ENCODE measurements at regions not wholly inside any gene's neighbourhood (a gene's known extent, or its start where the extent isn't known, plus 50 kb on each side); places are given as distances from the start of the nearest gene placed in this dataset.

DNA sequence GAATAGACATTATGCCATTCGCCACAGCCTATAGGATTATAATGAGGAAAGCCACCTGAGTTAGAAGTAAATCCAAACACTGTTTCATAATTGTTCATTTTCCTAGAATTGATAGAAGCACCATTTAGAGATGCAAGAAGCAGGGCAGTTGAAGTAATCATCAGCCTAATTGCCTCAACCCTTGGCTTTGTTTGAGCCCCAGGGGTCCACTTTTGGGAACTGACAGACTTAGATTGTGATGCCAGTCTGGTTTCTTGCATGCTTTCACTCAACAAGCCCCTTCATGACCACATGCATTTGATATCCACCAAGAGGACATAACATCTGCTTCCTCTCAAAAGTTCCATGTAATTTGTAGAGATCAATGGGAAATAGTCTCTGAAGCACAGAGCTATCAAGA, 97.2 kb upstream of the COL8A1 start:
- no peak for DNase-seq

DNA sequence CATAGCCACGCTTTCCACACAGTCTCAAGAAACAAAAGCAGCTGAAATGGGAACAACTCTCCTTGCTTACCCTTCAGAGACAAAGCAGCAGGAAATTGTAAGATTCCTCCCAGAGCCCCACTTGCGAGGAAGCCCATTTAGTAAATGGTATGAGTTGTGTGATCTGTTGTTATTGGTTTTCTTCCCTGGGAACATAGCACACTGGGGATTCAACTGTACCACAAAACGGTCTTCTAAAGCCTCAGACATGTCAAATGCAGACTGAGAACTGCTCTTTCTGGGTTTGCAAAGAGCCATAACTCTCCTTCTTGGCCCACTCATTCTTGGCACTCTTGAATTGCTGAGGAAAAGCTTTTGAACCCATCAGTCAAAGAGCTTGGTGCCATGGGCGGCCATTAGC, 101.0 kb upstream of the COL8A1 start:
- DNase-seq, result no peak

GRCh38 chr3:99536555-99537314, 101.7 kb upstream of the COL8A1 start:
- DNase-seq, result no peak

DNA sequence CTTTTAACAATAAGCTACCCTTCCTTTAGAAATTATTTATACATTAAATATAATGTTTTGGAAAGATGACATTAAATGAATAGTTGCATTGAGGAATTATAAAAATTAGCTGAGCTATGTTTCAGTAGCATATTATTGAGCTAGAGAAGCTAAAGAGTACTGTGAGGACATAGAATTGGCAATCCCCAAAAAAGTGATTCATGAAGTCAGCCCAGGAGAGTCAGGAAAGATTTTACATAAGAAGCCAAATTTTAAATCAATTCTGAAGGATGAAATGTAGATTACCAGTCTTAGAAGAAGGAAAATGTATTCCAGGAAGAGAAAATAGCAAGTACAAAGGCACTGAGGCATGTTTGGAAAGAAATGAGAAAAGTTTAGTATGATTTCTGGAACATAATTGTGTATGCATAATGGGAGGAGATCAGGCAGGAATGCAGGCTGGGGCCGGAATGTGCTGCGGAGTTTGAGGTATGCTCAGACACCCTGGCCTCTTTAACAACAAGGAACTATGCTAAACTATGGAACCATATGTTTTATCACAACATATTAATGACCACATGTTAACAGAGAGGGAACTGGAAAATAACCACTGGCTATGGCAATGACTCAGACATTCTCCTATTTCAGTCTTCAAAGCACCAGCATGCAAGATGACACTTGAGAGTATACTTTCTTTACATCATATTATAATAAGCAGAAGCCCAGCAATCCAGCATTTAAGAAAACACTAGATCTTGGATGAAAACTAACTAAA, 103.3 kb upstream of the COL8A1 start:
- DNase-seq, result no peak

GRCh38 chr3:99532246-99532645, 106.1 kb upstream of the COL8A1 start:
- DNase-seq, result peak; percentile 36

- DNase-seq, result no peak
Observed at GRCh38 chr3:99529265-99529664, 109.1 kb upstream of the COL8A1 start.

GRCh38 chr3:99526921-99527320, 111.5 kb upstream of the COL8A1 start:
- no peak for DNase-seq

DNA sequence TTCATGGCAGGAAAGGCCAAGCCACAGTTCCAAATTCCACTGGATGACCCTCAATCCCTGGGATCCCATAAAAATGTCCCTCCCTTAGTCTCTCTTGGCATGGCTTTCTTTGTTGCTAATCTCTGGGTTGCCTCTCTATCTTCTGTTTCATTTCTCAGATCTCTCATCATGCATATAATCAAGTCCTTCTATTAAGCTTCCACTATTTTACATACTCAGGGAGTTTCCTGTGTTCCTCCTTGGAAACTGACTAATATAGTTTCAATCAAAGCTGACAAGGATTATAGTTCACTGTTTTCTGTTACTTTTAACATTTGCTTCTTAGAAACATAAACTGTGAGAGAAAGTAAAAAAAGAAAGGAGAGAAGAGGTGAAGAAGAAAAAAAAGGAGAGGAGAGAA, 113.8 kb upstream of the COL8A1 start:
- DNase-seq, result no peak

GRCh38 chr3:99523431-99524127, 114.8 kb upstream of the COL8A1 start:
- no peak for DNase-seq

DNA sequence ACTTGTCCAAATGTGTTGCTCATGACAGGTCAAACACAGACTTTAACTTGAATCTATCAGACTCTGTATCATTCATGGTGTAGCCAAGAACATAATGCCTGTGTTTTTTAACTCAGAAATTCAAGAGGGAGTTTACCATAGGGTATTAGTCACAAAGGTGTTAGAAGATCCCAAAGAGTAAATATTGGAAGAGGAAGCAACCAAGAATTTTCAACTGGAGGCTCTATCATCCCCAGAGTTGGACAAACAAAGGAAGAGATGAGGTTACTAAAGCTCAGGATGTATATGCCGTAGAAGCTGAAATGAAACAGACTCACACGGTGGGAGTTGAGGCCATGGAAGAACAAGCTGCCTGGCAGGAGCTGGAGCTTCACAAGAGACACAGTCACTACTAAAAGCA, 116.2 kb upstream of the COL8A1 start:
- DNase-seq, result no peak

GRCh38 chr3:99521551-99521950, 116.8 kb upstream of the COL8A1 start:
- no peak for DNase-seq

- no peak for DNase-seq
Observed at GRCh38 chr3:99520513-99520912, 117.9 kb upstream of the COL8A1 start.

GRCh38 chr3:99516936-99517335, 121.5 kb upstream of the COL8A1 start:
- no peak for DNase-seq

DNA sequence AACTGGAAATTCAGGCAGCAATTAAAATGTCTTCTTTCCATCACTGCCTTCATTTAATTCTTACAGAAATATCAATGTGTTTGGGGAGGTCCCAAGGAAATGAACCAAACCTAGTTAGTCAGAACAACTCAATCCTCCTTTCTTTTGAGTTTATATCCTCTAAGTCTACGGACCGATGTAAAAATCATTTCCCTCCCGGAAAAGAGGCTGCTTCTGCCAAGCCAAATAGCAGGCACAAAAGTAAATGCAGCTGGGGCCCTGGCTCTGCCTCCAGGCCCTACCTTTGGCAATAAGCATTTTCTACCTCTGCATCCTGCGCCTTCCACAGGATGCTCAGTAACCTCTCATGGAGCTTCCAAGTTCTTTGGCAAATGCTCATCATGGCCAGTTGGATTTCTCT, 122.5 kb upstream of the COL8A1 start:
- no peak for DNase-seq

DNA sequence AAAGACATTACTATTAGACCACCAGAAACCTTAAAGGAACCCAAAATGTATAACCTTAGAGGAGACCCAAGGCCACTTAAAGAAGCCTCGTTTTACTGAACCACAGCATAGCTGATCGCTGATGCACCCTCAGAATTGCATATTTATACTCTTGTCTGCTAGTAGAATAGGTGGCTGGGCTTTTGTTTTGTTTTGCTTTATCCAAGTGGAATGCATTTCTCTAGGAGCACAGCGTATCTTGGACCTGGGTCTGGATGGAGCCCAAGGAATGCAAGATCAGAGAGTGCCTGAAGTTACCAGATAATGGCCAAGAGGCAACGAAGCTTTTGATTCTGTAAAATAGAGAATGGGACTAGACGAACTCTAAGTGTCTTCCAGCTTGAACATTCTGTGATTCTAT, 129.2 kb upstream of the COL8A1 start:
- DNase-seq, result no peak

DNA sequence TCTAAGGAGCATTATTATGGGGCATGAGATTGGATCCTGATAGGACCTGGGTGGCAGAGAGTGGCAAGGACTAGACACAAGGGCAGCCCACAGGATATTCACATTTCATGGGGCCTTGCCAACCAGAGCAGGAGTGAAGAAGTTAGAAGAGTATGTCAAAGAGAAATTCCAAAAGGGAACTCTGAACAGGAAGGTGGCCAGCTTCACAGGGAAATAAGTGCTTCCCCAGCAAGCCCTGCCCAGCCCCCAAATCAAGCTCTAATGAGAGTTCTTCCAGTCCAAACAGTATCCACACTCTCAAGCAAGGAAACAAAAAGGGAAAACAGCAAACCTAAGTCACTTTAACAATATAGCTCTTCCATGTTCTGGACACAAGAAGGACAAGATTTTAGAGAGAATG, 130.2 kb upstream of the COL8A1 start:
- DNase-seq, result no peak

- DNase-seq, result no peak
Observed at GRCh38 chr3:99505646-99506269, 132.6 kb upstream of the COL8A1 start.

GRCh38 chr3:99505200-99505599, 133.2 kb upstream of the COL8A1 start:
- no peak for DNase-seq

DNA sequence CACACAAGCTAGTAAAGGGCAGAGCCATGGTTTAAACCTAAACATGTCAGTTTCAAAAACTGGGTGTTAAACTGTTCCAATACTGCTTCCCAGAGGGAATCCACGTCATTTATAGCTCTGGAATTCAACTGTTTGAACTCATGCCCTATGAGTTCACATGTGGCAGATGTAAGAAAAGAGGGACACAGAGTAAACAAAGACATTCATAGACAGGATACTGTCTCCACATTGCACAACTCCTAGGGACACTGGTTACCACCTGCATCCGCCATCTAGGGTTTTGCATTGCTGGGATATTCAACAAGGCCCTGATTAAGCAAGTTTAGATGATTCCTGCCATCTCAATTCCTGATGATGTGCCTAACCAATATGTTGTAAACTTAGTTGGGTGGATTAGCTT, 134.1 kb upstream of the COL8A1 start:
- DNase-seq, result no peak

DNA sequence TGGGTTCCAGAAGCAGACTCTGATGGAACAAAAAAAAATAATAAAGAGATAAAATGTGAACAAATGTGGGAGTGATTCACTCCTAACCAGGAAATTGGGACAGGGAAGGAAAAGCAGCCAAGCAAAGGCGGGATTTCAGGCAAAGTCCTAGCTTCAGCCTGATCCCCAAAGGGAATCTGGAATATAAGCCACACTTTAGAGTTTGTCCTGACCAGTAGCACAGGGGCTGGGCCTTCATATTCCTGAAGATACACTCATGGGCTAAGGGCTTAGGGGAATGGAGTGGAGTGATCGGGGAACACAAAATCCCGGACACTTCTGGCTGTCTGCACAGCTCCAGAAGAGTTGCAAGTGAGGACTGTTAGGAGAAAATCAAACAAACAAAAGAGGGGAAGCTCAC, 135.0 kb upstream of the COL8A1 start:
- no peak for DNase-seq

GRCh38 chr3:99502871-99503270, 135.5 kb upstream of the COL8A1 start:
- no peak for DNase-seq

GRCh38 chr3:99500485-99500884, 137.9 kb upstream of the COL8A1 start:
- no peak for DNase-seq
